HG02973 (cell line): ENCODE measurements at regions not wholly inside any gene's neighbourhood (a gene's known extent, or its start where the extent isn't known, plus 50 kb on each side); places are given as distances from the start of the nearest gene placed in this dataset.

Experiments used
- ATAC-seq: cut with Tn5 transposase; IDR thresholded peaks from one replicate; pipeline ENCODE4 v1.9.1; 2021; ENCODE audit warnings: moderate library complexity; ENCODE audit not compliant: unreplicated experiment

DNA sequence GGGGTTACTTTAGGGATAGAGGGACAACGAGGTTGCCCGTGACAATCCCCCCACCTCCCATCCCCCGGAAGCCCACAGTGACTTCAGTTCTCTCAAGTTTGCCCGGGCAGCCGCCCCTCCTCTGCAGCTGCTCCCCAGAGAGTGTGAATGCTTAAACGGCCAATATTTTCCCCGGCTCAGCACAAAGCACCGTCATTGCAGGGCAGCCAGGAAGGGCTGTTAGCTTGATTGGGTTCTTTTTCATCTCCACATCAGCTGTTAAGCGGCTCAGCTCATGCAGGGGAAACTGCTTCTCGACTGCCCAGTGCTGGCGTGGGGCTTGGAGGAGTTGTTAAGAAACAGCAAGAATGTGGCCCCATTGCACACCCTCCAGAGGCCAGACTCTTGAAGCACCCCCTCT, 120.5 kb upstream of the NCOR2 start:
- ATAC-seq: no peak

DNA sequence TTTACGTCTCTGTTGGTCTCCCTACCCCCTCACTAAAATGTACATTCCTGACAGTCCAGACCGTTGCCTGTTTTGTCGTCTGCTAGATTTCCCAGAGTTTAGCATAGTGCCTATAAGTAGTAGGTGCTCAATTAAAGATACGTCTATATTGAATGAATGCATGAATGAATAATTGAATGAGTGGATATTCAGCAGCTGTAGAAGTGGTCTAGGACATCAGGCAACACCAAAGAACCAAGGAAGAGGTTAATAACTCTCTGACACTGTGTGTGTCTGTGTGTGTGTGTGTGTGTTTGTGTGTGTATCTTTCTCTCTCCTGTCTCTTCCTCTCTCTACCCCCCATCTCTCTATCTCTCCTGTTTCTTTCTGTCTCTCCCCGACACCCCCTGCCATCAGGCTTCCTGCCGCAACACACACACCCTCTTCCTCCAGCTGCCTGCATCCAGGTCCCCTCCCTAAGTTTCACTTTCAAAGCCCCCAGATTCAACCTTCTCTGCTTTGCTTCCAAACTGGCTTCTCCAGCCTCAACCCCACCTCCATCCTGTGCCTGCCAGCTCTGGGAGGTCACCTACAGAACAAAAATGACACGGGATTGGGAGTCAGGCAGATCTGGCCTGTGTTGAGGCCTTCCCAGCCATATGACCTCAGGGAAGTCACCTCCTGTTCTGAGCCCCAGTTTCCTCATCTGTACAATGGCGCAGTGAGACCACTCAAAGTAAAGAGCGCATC, 119.9 kb upstream of the NCOR2 start:
- ATAC-seq: no peak

DNA sequence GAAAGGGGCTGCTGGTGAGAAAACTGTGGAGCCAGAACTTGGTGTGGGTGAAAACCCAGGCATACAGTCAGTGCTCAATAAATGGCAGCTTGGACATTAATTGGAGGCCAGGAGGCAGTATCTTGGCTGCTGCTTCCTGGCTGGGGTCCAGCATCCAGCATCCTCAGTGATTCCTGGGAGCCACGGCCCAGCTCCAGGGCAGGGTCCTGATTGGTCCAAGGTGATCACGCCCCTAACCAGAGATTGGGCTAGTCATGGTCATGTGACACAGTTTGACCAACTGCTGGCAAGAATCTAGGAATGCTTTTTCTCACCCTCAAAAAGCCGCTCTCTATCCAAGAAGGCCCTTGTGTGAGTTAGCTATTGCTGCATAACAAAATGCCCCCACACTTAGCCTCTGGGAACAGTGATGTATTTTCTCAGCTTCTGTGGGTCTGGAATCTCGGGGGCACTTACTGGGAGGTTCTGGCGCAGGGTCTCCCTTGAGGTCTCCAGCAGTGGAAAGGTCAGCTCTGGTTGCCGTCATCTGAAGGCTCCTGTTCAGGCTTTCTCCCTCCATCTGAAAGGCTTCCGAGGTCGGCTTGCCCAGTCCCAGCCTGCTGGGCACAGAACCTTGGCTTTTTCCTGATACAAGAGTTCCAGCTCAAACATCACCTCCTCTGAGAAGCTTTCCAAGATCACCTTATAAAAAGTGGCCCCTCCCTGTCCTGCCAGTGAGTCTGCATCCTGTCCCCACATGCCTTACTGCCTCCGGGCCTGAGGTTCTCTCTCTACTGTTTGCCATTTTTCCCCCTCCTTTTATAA, 119.2 kb upstream of the NCOR2 start:
- ATAC-seq: no peak

DNA sequence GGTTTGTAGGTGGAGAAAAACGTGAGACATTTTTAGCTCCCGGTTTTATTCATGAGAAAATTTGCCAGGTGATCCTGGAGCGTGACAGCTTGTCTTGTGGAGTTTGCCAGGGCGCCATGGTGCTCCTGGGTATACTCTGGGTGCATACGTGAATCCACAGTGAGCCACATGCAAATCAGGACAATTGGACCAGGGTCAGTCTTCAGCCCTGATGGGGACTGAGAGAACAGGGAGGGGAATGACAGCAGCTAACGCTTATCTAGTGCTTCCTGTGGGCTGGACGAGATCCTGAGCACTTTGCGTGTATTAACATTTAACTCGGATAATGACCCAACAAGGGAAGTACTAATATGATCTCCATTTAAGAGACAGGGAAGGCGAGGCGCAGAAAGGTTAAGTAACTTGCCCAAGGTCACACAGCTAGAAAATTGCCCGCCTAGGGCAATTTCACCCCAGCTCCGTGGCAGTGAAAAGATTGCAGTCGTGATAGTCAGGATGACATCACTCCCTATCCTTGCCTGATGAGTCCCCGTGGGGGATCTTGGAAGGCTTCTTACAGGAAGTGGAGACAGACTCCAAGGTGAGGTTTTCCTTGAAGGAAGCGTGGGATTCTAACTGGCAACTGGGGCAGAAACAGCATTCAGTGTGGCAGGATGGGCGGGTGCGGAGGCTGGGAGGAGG, 118.4 kb upstream of the NCOR2 start:
- no peak for ATAC-seq

DNA sequence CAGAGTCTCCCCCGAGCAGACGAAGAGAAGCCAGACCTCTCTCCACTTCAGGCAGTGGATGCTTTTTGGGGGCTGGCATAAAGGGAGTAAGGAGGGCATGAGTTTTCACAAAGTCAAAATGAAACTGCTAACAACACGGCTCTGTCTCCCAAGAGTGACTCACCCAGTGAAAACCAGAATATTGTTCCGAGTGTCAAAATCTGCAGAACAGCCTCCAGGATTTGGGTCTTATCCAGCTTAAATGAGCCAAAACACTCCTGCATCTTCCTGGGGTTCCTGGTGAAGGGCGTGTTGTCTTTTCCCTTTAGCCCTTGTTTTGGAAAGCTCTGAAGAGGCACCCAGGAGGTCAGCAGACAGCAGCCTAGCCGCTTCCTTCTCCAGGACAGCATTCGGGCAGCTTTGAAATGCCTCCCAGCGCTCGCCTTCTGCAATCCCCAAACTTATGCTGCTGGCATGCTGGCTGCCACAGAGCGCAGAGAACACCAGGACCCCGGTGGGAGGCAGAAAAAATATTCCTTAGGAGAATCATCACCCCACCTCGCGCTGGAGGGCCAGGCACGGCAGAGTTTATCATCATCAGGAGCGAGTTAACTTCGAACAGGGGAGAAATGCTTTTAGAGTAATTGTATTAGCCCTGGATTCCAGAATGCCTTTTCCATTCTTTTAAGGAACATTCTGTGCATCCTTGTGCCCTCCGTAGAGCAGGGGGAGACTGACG, 117.7 kb upstream of the NCOR2 start:
- no peak for ATAC-seq

DNA sequence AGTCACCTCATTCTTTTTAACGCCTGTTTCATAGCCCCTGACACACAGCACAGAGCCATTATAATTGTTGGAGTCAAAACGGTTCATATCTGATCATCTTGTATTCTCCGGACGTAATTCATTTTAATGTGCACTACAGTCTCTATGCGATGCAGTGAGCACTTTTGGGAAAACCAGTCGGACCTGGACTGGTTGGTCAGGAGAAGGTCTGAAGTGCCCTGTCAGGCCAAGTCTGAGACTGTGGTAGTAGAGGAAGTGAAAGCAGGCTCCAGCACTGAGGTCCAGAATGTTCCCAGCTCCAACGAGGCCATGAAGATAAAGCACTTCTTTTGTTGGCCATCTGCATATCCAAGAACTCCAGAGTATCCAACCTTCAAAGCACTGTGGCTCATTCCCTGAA, 117.1 kb upstream of the NCOR2 start:
- ATAC-seq: no peak

DNA sequence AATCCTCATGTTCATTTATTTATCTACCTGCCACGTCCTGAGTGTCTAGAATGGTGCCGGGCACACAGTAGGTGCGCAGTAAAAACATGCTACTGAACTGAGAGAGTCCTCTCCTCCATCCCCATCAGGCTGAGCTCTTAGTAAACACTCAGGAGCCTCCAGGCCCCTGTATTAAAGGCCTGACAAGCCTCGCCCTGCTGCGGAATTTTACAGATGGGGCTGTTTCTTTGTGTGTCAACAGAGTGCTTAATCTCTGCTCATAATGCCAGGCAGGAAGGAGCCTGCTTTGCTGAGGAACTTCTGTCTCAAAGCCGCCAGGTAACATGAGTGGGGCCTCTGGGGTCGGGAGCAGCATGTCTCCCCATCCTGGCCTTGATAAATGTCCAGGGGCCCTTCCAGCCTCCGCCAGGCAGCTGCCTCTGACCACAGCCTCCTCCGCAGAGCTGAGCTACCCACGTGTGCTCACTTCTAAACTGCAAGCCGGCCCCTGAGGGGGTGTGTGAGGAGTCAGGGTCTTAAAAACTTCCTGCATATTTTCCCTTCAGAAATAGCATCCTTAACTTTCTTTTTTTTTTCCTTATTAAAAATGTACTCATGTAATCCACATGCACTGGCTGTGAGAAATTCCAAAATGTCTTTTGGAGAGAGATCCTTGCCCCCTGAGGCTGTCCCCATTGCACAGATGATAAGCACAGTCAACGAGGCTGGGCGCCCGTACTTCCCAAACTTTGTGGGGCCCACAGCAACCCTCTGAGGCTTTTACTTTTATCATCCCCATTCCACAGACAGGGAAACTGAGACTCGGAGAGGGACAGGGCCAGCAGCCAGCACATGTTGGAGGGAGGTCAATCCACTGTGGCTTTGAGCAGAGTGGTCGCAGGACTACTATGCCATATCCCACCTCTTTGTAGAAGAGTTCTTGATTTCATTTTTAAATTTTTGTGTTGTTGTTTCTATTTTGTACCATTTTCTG, 116.0 kb upstream of the NCOR2 start:
- ATAC-seq: no peak

DNA sequence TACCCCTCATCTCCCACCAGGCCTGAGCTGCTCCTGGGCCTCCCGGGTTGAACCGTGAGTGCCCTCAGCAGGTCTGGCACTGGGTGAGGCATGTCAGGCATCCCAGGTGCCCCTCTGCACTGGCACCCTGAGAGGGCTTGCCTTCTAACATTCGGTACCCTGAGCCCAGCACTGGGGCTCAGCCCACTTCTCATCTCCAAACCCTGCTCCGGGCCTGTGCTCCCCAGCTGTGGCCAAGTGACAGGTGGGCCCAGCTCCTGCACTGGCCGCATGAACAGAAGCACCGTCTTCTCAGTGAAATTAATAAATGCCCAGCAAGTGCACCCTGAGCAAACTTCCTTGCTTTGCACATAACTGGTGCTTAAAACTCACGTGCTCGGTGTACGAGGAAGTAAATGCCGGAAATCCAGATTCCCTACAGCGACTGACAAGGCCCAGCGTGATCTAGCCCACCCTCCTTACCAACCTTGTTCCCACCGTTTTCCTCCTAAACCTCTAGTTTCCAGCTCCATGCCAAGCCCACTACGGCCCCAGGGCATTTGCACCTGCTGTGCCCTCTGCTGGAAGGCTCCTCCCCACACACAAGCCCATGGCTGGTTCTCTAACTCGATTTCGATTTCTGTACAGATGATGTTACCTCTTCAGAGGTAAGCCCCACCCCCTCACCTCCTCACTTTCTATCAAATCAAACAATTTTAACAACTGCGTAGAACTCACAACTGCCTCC, 115.2 kb upstream of the NCOR2 start:
- no peak for ATAC-seq

DNA sequence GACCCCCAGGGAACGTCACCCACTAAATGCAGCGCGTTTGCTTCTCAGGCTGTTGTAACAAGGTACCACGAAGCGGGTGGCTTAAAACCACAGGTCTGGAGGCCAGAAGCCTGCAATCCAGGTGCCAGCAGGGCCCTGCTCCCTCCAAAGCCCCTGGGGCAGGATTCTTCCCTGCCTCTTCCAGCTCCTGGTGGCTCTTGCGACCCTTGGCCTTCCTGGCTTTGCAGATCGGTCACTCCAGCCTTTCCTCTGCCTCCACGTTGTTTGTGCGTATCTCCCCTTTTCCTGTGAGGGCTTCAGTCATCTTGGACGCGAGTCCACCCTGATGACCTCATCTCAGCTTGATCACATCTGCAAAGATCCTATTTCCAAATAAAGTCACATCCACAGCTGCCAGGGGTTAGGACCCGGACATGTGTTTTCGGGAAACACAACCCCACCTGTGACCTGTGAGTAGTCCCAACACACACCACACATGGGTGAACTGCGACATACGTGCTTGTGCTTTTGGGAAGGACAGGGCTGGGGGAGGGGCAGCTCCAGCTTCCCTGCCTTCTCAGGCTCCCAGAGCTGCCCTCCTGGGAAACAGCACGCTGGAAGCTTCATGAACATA, 114.5 kb upstream of the NCOR2 start:
- no peak for ATAC-seq

DNA sequence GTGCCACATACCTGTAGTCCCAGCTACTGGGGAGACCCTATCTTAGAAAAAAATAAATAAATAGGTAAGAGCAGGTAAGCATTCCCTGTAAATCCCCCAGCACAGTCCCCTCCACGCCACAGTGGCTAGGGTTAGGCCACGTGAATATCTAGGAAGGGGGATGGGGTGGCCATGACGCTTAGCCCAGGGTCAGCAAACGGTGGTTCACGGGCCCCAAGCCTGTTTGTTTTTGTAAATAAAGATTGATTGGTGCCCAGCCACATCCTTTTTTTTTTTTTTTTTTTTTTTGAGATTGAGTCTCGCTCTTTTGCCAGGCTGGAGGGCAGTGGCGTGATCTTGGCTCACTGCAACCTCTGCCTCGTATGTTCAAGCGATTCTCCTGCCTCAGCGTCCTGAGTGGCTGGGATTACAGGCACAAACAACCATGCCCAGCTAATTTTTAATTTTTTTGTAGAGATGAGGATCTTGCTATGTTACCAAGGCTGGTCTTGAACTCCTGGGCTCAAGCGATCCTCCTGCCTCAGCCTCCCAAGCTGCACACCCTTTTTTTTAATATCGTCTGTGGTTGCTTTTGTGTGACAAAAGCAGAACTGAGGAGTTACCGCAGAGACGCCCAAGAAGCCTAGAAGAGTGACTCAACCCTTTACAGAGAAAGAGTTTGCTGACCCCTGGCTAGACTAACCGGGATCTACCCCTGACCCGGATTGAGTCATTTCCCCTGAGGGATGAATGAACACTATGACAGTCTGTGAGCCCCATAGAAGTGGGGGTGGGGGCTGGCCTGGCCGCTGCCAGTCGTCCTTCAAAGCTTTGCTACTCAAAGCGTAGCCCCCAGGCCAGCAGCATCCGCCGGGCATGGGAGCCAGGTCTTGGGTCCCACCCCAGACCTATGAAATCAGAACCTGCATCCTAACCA, 113.7 kb upstream of the NCOR2 start:
- no peak for ATAC-seq

DNA sequence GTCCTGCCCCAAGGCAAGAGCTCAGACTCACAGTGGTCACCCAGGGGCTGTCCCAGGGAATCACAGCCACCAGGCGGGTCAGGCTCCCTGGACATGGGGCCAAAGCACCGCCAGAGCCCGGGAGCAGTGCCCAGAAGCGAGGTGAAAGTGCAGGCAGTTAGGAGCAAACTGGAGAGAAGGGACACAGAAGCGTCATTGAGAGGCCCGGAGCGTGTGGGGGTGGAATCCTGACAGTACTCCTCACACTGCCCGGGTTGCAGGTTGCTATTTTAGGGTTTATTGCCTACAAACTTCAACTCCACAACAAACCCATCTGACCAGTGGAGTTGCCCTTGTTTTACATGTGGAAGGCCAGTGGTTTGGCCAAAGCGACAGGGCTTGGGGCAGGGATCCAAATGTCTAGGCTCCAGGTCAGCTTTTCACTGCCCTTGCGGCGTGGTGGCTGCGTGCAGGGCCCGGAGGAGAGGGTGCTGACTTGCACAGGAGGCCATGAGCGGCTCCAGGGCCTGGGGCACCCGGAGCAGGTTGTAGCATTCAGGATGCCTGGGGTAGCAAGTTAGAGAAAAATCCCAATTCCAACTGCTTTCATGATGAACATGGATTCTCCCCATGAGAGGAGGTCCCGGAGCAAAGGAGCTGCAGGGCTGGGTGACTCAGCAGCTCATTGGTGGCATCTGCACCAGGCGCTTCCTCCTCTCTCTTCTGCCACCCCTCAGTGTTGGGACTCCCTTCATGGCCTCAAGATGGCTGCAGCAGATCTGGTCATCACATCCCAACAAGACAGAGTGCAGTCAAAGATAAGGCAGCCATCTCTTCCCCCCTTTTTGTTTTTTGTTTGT, 112.3 kb upstream of the NCOR2 start:
- ATAC-seq: no peak

DNA sequence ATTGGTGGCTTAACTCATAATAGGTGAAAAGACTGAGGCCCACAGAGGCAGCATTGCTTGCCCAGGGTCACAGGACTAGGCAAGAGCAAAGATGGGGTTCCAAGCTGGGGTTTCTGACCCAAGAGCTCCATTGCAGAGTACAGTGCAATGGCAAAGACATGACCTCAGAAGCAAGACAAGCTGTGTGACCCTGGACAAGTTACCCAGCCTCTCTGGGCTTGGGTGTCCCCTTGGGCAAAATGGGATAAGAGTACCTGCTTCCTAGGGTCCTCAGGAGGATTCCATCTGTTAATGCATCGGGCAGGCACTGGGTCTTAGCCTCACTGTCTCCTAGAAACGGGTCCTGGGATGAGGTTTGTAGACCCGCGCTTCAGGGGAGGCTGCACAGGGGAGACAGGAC, 111.6 kb upstream of the NCOR2 start:
- no peak for ATAC-seq

DNA sequence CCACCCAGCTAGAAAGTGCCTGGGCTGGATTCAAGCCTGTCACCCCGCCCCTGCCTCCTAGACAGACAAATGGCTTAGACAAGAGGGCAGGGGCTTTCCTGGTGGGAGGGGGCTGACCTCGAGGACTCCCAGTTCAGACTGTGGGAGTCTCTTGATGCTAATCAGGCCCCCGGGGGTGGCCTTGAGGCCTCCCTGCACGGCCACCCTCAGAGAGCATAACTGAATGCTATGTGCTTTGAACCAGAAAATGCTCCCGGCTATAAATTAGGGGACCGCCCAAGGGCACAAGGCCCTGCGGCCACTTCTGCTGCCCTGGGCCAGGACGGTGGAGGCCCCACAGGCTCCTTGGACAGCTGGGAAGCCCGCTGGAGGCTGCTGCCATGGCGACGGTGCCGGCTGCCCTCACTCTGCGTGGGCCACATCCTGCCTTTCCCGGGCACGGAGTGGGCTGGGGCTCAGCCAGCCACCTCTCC, 111.0 kb upstream of the NCOR2 start:
- ATAC-seq: no peak

DNA sequence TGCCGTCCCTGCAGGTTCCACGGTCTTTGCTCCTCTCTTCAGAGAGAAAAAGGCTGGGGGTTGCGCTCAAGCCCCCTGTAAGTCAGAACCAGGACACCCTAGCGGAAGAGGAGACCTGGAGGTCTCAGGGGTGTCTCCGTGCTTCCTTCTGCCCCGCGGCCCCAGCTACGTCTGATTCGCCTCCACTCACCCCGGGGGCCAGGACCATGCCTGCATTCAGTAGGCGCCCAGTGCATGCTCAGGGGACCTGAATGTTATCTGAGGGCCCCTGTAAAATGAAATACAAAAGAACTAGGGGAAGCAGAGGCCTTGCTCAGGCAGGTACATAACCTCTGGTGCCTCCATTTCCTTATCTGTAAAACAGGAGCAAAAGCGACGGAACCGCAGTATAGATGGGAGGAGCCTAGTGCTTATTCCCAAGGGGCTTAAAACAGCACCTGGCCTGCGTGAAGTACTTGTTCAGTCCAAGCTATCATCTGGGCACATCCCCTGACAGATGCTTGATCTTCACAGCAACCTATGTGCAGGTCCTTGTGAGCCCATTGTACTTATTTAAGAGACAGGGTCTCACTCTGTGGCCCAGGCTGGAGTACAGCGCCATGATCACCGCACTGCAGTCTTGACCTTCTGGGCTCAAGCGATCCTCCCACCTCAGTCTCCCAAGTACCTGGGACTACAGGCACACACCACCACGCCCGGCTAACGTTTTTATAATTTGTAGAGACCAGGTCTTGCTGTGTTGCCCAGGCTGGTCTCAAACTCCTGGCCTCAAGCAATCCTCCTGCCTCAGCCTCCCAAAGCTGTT, 110.3 kb upstream of the NCOR2 start:
- ATAC-seq: no peak

DNA sequence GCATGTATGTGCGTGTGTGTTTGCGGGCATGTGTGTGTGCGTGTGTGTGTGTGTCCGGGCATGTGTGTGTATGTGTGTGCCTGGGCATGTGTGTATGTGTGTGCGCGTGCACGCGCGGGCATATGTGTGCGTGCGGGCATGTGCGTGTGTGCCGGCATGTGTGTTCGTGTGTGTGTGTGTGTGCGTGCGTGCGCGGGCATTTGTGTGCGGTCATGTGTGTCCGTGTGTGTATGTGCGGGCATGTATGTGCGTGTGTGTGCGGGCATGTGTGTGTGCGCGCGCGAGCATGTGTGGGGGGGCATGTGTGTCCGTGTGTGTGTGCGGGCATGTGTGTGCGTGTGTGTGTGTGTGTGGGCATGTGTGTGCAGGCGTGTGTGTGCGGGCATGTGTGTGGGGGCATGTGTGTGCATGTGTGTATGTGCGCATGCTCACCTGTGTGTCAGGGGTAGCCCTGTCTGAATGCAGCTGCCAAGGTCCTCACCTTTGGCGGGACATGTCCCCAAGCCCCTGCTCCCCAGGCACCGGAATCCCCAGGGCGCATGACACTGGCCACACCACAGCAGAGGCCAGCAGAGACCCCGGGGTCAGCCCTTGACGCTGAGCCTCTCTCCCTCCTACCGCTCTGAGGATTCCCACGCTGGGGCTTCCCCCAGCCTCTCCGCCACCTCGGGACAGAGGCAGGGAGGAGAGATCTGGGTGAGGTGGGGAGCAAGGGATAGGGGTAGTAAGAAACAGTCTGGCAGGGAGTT, 109.5 kb upstream of the NCOR2 start:
- ATAC-seq: no peak
